Upper lobe of left lung (tissue), 6 donors: ENCODE measurements at regions not wholly inside any gene's neighbourhood (a gene's known extent, or its start where the extent isn't known, plus 50 kb on each side); places are given as distances from the start of the nearest gene placed in this dataset.

Experiments used
- ATAC-seq, 2 donors: fragments of 200-7000 bp; cut with Tn5 transposase; one replicate each; pipeline ENCODE4 v1.9.1; 2022; ENCODE audit warnings: mild to moderate bottlenecking in 2 of 2, moderate library complexity in 2 of 2; ENCODE audit not compliant: low FRiP score in 2 of 2
- DNase-seq, 2 donors: peaks; one replicate each; pipeline ENCODE4 v3.0.0-alpha.2; 2019 to 2020
- H3K27ac ChIP-seq, 4 donors: fragments of 200-600 bp; sonication (generic); one replicate each; pipeline ENCODE4 v1.5.1; 2016 to 2019
- H3K27me3 ChIP-seq, 4 donors: fragments of 200-600 bp; sonication (generic); one replicate each; pipeline ENCODE4 v1.5.1; 2017 to 2019
- H3K36me3 ChIP-seq, 4 donors: fragments of 200-600 bp; sonication (generic); one replicate each; pipeline ENCODE4 v1.5.1; 2016 to 2019
- H3K4me1 ChIP-seq, 4 donors: fragments of 200-600 bp; sonication (generic); one replicate each; pipeline ENCODE4 v1.5.1; 2018 to 2019
- H3K4me3 ChIP-seq, 4 donors: fragments of 200-600 bp; sonication (generic); one replicate each; pipeline ENCODE4 v1.5.1; 2017 to 2019; ENCODE audit warnings: mild to moderate bottlenecking in 2 of 4, moderate library complexity in 1 of 4
- H3K9me3 ChIP-seq, 4 donors: fragments of 200-600 bp; sonication (generic); one replicate each; pipeline ENCODE4 v1.5.1; 2018 to 2019
- EP300 ChIP-seq, 4 donors: sonication (generic); formaldehyde crosslinking; IDR thresholded peaks; one replicate each; pipeline ENCODE4 v1.5.1; 2017; ENCODE audit warnings: antibody characterized with exemption in 4 of 4, control low read depth in 2 of 4
- POLR2A ChIP-seq, 4 donors: fragments of 450-650 bp; IDR thresholded peaks; one replicate each; pipeline ENCODE4 v1.5.1; 2016 to 2017; ENCODE audit warnings: antibody characterized with exemption in 4 of 4, mild to moderate bottlenecking in 2 of 4
- POLR2AphosphoS5 ChIP-seq, 2 donors: sonication (generic); formaldehyde crosslinking; IDR thresholded peaks; one replicate each; pipeline ENCODE4 v1.5.1; 2017; ENCODE audit warnings: antibody characterized with exemption in 2 of 2
- WGBS, 2 donors: methylation state at CpG; one replicate each; pipeline ENCODE4 v1.1.5; 2017 to 2018; 5-methylcytosine and 5-hydroxymethylcytosine counted together
- TF ChIP-seq, protein P1 (sequence below), 6 experiments: fragments of 450-650 bp in 4 of 6; fragments of 200-600 bp in 2 of 6; sonication (generic) in 2 of 6; IDR thresholded peaks; one replicate each; pipeline ENCODE4 v1.5.1; 2016 to 2019; ENCODE audit warnings: antibody characterized with exemption in 6 of 6
- donor health status: DM: no; HTN: no; CAD: no; lungs with moderate emphysema.
- donor health status: DM: no; HTN: yes; CAD: no; lungs with severe emphysema.

DNA sequence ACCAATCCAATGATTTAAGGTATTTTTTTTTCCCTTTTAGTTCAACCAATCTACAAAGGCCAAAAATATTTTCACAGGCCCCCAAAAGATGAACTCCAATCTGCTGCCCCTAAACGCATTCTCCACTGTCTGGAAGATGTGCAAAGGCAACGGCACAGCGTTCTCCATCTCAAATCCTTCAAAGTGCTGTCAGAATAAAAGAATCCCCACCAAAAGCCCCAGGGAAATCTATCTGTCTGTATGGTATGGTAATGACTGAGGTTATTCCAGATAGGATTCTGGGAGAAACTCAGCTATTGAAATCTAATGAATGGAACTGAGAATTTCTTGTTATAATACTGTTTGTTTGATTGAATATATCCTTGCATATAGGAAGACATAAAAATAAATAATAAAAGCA, 217.8 kb upstream of the CCN2 start:
- Histone ChIP-seq H3K4me1 (no peaks in the 10 kb centered on the region), H3K27me3 (no peaks in the 10 kb centered on the region), H3K27ac (no peak overlapping the region), H3K4me3 (no peak overlapping the region), H3K9me3 (no peaks in the 10 kb centered on the region), H3K36me3 (no peaks in the 10 kb centered on the region)
- DNase-seq (no peak), ATAC-seq (no peak)
- WGBS, 2 donors, result 88 to 92% methylated on average over 3 of the region's 3 CpGs
- no peak for TF ChIP-seq POLR2A (IDR thresholded peaks at IDR 0.05)
- no peak for TF ChIP-seq POLR2AphosphoS5 (IDR thresholded peaks at IDR 0.05)
- TF ChIP-seq EP300 (IDR thresholded peaks at IDR 0.05), result no peak
- TF ChIP-seq, protein P1, sequence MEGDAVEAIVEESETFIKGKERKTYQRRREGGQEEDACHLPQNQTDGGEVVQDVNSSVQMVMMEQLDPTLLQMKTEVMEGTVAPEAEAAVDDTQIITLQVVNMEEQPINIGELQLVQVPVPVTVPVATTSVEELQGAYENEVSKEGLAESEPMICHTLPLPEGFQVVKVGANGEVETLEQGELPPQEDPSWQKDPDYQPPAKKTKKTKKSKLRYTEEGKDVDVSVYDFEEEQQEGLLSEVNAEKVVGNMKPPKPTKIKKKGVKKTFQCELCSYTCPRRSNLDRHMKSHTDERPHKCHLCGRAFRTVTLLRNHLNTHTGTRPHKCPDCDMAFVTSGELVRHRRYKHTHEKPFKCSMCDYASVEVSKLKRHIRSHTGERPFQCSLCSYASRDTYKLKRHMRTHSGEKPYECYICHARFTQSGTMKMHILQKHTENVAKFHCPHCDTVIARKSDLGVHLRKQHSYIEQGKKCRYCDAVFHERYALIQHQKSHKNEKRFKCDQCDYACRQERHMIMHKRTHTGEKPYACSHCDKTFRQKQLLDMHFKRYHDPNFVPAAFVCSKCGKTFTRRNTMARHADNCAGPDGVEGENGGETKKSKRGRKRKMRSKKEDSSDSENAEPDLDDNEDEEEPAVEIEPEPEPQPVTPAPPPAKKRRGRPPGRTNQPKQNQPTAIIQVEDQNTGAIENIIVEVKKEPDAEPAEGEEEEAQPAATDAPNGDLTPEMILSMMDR (IDR thresholded peaks at IDR 0.05), result no peak

DNA sequence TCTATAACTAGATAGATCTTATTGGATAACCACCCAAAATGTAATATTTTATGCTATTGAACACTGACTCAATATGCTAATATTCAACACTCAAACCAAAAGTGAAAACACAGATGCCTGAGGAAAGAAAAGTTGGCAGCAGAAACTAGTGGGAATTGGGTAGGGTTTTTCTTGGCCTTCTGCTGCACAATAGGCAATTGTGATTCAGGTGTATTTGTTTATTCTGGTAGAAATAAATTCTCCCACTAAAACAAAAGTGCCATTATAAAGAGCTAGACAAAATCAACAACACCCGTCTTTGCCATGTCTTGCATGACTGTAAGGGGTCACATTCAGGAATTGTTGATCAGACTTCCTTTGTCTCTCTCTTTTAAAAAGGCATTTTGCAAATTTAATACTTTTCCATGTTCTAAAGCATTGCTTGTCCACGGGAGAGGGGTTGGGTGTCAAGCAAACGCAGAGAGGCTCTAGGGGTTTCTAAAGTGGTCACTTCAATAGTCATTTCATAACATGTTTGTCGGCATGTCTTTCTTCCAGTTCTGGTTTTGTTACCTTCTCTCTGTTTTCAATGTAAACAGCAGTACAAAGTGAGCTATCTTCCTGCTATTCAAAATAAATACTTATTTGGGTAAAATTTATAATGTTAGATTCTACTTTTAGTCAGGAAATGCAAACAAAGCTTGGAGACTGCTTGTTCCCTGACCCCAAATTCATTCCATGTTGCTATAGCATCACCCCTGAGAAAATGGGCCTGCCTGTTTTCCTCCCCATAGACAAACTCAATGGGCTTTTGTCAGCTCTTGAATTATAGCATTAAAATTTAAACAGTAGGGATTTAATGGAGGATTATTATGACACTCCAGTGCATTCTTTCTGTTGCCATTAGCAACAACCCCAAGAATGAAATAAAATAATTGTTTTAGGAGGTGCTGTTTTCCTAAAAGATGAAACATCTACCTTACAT, 217.0 kb upstream of the CCN2 start:
- no peak for ATAC-seq
- no peaks in the 10 kb centered on the region for H3K27me3 ChIP-seq
- no peaks in the 10 kb centered on the region for H3K36me3 ChIP-seq
- 45 to 54% methylated on average over 4 of the region's 4 CpGs for WGBS, 2 donors
- H3K4me1 ChIP-seq, result no peaks in the 10 kb centered on the region
- TF ChIP-seq POLR2A (IDR thresholded peaks at IDR 0.05) (no peak), POLR2AphosphoS5 (IDR thresholded peaks at IDR 0.05) (no peak), EP300 (IDR thresholded peaks at IDR 0.05) (no peak)
- TF ChIP-seq, protein P1 (IDR thresholded peaks at IDR 0.05), result no peak
- no peaks in the 10 kb centered on the region for H3K9me3 ChIP-seq
- H3K27ac ChIP-seq, result no peak overlapping the region
- DNase-seq, result no peak
- H3K4me3 ChIP-seq, result no peak overlapping the region

DNA sequence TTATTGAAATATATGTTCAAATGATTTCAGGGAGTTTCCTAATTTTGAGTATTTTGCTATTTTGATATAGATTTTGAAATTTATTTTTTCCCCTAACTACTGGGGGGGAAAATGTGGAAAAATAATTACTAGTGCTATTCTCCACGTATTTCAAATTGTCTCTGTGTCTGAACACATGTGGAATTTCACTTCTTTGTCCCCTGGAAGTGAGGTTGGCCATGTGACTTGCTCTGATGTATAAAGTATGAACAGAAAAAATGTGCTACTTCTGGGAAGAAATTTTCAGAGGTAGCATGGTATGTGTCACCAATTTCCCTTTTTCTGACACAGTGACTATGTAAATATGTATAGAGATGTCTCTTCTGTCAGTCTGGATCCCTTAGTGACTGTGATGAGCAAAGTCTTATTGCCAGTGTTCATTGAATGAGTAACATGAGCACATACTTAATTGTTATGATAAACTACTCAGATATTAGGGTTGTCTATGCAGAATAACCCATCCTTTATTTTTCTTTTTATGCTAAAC, 215.4 kb upstream of the CCN2 start:
- Histone ChIP-seq H3K9me3 (no peaks in the 10 kb centered on the region), H3K27me3 (no peaks in the 10 kb centered on the region), H3K36me3 (no peaks in the 10 kb centered on the region), H3K4me1 (no peaks in the 10 kb centered on the region), H3K27ac (no peak overlapping the region), H3K4me3 (no peak overlapping the region)
- no peak for ATAC-seq
- no peak for DNase-seq
- WGBS, 2 donors, result 53 to 62% methylated on average over 1 of the region's 1 CpG
- no peak for TF ChIP-seq POLR2A (IDR thresholded peaks at IDR 0.05)
- no peak for TF ChIP-seq POLR2AphosphoS5 (IDR thresholded peaks at IDR 0.05)
- TF ChIP-seq, protein P1 (IDR thresholded peaks at IDR 0.05), result no peak
- TF ChIP-seq EP300 (IDR thresholded peaks at IDR 0.05), result no peak

DNA sequence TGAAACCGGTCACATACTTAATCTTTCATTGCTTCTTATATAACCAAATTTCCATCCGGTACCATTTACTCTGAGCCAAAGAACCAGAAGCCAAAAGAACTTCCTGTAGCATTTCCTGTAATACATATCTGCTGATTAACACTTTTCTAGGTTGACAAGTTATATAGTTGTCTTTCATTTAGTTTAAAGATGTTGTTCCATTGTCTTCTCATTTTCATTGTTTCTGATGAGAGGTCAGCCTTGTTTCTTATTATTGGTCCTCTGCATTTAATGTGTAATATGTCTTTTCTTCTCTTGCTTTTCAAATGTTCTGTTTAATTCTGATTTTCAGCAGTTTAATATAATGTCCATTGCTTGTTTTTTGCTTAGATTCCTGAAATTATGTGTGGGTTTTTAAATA, 214.5 kb upstream of the CCN2 start:
- no peak for ATAC-seq
- TF ChIP-seq POLR2A (IDR thresholded peaks at IDR 0.05) (no peak), POLR2AphosphoS5 (IDR thresholded peaks at IDR 0.05) (no peak), EP300 (IDR thresholded peaks at IDR 0.05) (no peak)
- TF ChIP-seq, protein P1 (IDR thresholded peaks at IDR 0.05), result no peak
- H3K9me3 ChIP-seq, result no peaks in the 10 kb centered on the region
- H3K36me3 ChIP-seq, result no peaks in the 10 kb centered on the region
- WGBS, 2 donors, result 59 to 66% methylated on average over 2 of the region's 2 CpGs
- H3K4me1 ChIP-seq, result no peaks in the 10 kb centered on the region
- no peak overlapping the region for H3K27ac ChIP-seq
- no peaks in the 10 kb centered on the region for H3K27me3 ChIP-seq
- DNase-seq, result no peak
- H3K4me3 ChIP-seq, result no peak overlapping the region
